ENCODE measurements at regions not wholly inside any gene's neighbourhood (a gene's known extent, or its start where the extent isn't known, plus 50 kb on each side); places are given as distances from the start of the nearest gene placed in this dataset.

DNA sequence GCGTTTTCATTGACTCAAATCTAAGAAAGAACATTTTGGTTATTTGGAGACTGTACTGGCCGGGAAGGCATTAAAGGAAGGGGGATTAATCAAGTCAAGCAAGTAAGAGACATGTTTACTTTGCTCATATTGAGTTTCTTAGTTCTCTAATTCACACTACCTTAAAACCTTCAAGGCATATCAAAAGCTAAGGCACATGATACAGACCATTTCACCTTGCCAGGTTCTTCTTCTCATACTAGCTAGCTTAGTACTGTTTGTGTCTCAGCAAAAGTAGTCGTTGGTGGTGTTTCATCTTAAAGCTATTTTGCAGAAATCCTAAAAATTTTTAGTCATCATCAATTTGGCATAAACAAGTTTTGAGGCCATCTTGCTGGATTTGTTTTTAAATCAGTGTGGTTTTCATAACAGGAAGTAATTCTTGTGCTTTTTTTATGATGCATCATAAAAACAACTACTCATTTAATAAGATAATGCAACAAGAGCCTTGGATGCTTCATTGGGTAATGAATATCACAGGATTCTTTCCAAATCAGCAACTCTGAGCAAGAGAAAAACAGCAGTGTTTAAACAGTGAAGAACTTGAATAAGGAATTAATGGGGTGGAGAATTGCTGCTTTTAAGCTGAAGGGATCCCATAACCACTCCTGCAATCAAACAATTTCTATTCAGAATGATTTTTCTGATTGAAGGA lies 425.3 kb downstream of the EPM2A start:
- Histone ChIP-seq H3K9ac (ENCODE audit: low read length) (no peak overlapping the region), H3K4me3 (ENCODE audit: low read depth, low read length, poor library complexity, severe bottlenecking) (no peak overlapping the region), H4K20me1 (ENCODE audit: insufficient read depth, low read length) (no peaks in the 10 kb centered on the region), H3K27ac (ENCODE audit: low read depth, low read length, poor library complexity, severe bottlenecking) (no peak overlapping the region), H2AFZ (ENCODE audit: low read length) (no peak overlapping the region), H3K79me2 (ENCODE audit: insufficient read depth, low read length) (no peaks in the 10 kb centered on the region), H3K36me3 (ENCODE audit: insufficient read depth, low read length) (no peaks in the 10 kb centered on the region), H3K4me1 (ENCODE audit: insufficient read depth, low read length, severe bottlenecking) (no peaks in the 10 kb centered on the region), H3K9me3 (ENCODE audit: low read length) (no peaks in the 10 kb centered on the region), H3K9me2 (ENCODE audit: low read depth, low read length) (no peaks in the 10 kb centered on the region), H3F3A (ENCODE audit: insufficient read depth, low read length) (no peaks in the 10 kb centered on the region), H3K4me2 (ENCODE audit: low read length) (no peak overlapping the region), H3K27me3 (ENCODE audit: insufficient read depth, low read length) (no peaks in the 10 kb centered on the region)
- TF ChIP-seq EZH2 (IDR thresholded peaks at IDR 0.05; ENCODE audit: borderline replicate concordance, low read length), result no peak
- TF ChIP-seq, protein P1, sequence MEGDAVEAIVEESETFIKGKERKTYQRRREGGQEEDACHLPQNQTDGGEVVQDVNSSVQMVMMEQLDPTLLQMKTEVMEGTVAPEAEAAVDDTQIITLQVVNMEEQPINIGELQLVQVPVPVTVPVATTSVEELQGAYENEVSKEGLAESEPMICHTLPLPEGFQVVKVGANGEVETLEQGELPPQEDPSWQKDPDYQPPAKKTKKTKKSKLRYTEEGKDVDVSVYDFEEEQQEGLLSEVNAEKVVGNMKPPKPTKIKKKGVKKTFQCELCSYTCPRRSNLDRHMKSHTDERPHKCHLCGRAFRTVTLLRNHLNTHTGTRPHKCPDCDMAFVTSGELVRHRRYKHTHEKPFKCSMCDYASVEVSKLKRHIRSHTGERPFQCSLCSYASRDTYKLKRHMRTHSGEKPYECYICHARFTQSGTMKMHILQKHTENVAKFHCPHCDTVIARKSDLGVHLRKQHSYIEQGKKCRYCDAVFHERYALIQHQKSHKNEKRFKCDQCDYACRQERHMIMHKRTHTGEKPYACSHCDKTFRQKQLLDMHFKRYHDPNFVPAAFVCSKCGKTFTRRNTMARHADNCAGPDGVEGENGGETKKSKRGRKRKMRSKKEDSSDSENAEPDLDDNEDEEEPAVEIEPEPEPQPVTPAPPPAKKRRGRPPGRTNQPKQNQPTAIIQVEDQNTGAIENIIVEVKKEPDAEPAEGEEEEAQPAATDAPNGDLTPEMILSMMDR (IDR thresholded peaks at IDR 0.05; ENCODE audit: low read length), result no peak

DNA sequence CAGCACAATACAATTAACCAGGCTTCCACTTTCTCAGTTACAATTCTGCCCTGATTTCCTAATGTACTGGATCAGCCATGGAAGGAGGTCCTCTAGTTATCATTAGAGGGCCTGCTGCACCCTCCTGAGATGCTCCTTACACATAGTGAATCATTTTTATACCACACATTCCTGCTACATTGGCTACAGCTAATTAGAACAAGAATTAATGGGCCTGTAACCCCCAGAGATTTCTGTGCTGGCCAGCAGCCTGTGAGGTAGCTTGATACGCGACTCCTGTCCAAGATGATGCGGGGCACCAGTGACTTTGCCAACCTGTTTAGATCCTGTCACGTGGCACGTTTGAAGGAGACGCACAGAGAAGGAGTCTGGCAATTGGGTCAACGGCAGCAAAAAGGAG lies 422.8 kb downstream of the EPM2A start:
- H3K79me2 ChIP-seq (ENCODE audit: insufficient read depth, low read length), result no peaks in the 10 kb centered on the region
- H3K9me2 ChIP-seq (ENCODE audit: low read depth, low read length), result no peaks in the 10 kb centered on the region
- H2AFZ ChIP-seq (ENCODE audit: low read length), result no peak overlapping the region
- no peaks in the 10 kb centered on the region for H3F3A ChIP-seq (ENCODE audit: insufficient read depth, low read length)
- H3K36me3 ChIP-seq (ENCODE audit: insufficient read depth, low read length), result no peaks in the 10 kb centered on the region
- no peaks in the 10 kb centered on the region for H3K27me3 ChIP-seq (ENCODE audit: insufficient read depth, low read length)
- H3K4me1 ChIP-seq (ENCODE audit: insufficient read depth, low read length, severe bottlenecking), result no peaks in the 10 kb centered on the region
- H3K9me3 ChIP-seq (ENCODE audit: low read length), result no peaks in the 10 kb centered on the region
- no peak overlapping the region for H3K4me2 ChIP-seq (ENCODE audit: low read length)
- H3K9ac ChIP-seq (ENCODE audit: low read length), result no peak overlapping the region
- TF ChIP-seq, protein P1 (IDR thresholded peaks at IDR 0.05; ENCODE audit: low read length), result no peak
- no peak for TF ChIP-seq EZH2 (IDR thresholded peaks at IDR 0.05; ENCODE audit: borderline replicate concordance, low read length)
- H4K20me1 ChIP-seq (ENCODE audit: insufficient read depth, low read length), result no peaks in the 10 kb centered on the region
- no peak overlapping the region for H3K4me3 ChIP-seq (ENCODE audit: low read depth, low read length, poor library complexity, severe bottlenecking)
- no peak overlapping the region for H3K27ac ChIP-seq (ENCODE audit: low read depth, low read length, poor library complexity, severe bottlenecking)

DNA sequence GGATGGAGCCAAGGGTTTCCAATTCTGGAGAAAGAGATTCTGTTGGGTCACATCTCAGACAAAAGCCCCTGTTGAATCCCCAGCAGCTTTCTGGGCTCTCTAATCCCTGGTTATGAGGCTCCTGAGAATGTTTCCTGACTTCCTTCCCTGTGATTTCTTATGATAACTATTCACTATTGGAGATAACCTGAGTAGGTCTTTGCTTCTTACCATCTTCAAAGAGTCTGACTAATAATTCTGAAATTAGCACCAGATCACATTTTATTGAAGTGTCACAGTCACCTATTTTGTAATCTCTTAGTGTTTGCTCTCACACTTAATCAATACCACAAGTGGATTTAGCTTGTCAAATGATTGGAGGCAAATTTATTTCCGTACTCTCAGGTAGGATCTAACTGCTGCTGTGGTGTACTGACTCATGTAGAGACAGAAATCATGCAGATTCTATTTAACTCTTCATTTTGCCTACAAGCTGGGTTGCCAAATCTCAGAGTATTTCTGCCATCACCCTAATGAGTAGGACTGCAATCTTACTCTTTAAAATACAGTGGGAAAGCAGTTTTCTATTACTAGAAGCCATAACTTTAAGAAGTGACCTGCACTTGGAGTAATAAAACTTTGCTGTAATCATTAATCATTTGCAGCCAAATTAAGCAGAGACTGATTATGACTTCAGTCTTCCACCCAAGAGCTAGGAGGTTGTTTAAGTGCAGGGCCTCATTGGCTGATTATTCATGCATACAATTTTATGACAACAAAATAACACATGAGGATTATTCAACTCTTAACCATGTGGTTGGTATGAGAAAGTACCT lies 422.1 kb downstream of the EPM2A start:
- Histone ChIP-seq H3K4me3 (ENCODE audit: low read depth, low read length, poor library complexity, severe bottlenecking) (no peak overlapping the region), H3K27ac (ENCODE audit: low read depth, low read length, poor library complexity, severe bottlenecking) (no peak overlapping the region), H3K4me1 (ENCODE audit: insufficient read depth, low read length, severe bottlenecking) (no peaks in the 10 kb centered on the region), H4K20me1 (ENCODE audit: insufficient read depth, low read length) (no peaks in the 10 kb centered on the region), H3K36me3 (ENCODE audit: insufficient read depth, low read length) (no peaks in the 10 kb centered on the region), H3K27me3 (ENCODE audit: insufficient read depth, low read length) (no peaks in the 10 kb centered on the region), H3K4me2 (ENCODE audit: low read length) (no peak overlapping the region), H3K9me3 (ENCODE audit: low read length) (no peaks in the 10 kb centered on the region), H2AFZ (ENCODE audit: low read length) (no peak overlapping the region), H3K9ac (ENCODE audit: low read length) (no peak overlapping the region), H3K79me2 (ENCODE audit: insufficient read depth, low read length) (no peaks in the 10 kb centered on the region), H3K9me2 (ENCODE audit: low read depth, low read length) (no peaks in the 10 kb centered on the region), H3F3A (ENCODE audit: insufficient read depth, low read length) (no peaks in the 10 kb centered on the region)
- TF ChIP-seq, protein P1 (IDR thresholded peaks at IDR 0.05; ENCODE audit: low read length), result no peak
- TF ChIP-seq EZH2 (IDR thresholded peaks at IDR 0.05; ENCODE audit: borderline replicate concordance, low read length), result no peak

Data from OCI-LY1 (cell line).